ENCODE measurements at regions not wholly inside any gene's neighbourhood (a gene's known extent, or its start where the extent isn't known, plus 50 kb on each side); places are given as distances from the start of the nearest gene placed in this dataset.

GRCh38 chr13:21837288-21837687, 166.4 kb downstream of the FGF9 start:
- no peak for TF ChIP-seq EZH2 (IDR thresholded peaks at IDR 0.05; ENCODE audit: borderline replicate concordance, low read depth, low read length, severe bottlenecking)
- TF ChIP-seq POLR2AphosphoS5 (IDR thresholded peaks at IDR 0.05; ENCODE audit: insufficient read depth, low read depth, low read length) = no peak
- H3K27me3 ChIP-seq (ENCODE audit: control insufficient read depth in 2 of 2, insufficient read depth in 2 of 2, low read length in 2 of 2) = no peaks in the 10 kb centered on the region
- BruUV-seq (replicated peaks) = no TSS peak
- dilution Hi-C loops (cut with MboI; ENCODE audit: extremely low pct_ligation_motif_present, low sequenced_read_pairs) (no loop called here), intact Hi-C loops (cut with micrococcal nuclease) (no loop called here)
- H3K4me2 ChIP-seq (ENCODE audit: insufficient read depth, low read length) = no peak overlapping the region
- no peaks in the 10 kb centered on the region for H3K36me3 ChIP-seq (ENCODE audit: control insufficient read depth in 2 of 2, extremely low read depth in 1 of 2, insufficient read depth in 2 of 2, low read length in 2 of 2)
- DNase-seq (ENCODE audit: low read depth, low spot score) = no peak
- CTCF ChIA-PET = no interaction called here
- FAIRE-seq = no peak
- H3K4me3 ChIP-seq (replicated peaks in 1 of 3; ENCODE audit: insufficient read depth in 1 of 3, low read depth in 1 of 3, low read length in 3 of 3) = no peak overlapping the region
- no peaks in the 10 kb centered on the region for H3K79me2 ChIP-seq (ENCODE audit: control insufficient read depth, insufficient read depth, low read length)
- POLR2A ChIA-PET = no interaction called here
- H3K9ac ChIP-seq (replicated peaks; ENCODE audit: extremely low read depth, insufficient read depth, low read length) = no peak overlapping the region
- H3K4me1 ChIP-seq (ENCODE audit: control insufficient read depth, extremely low read depth, insufficient read depth, low read length) = no peaks in the 10 kb centered on the region
- no peak overlapping the region for H3K27ac ChIP-seq (ENCODE audit: insufficient read depth, low read depth, low read length)
- no peak overlapping the region for H2AFZ ChIP-seq (ENCODE audit: low read depth, low read length)
- no peaks in the 10 kb centered on the region for H4K20me1 ChIP-seq (replicated peaks; ENCODE audit: control insufficient read depth, extremely low read depth, insufficient read depth, low read length)
- H3K9me3 ChIP-seq (replicated peaks; ENCODE audit: control insufficient read depth, insufficient read depth, low read length) = peaks cover 9% of the 10 kb centered on the region
- H3K9me1 ChIP-seq (replicated peaks; ENCODE audit: control insufficient read depth, extremely low read depth, insufficient read depth, low read length) = no peaks in the 10 kb centered on the region

- H3K27me3 ChIP-seq (ENCODE audit: control insufficient read depth in 2 of 2, insufficient read depth in 2 of 2, low read length in 2 of 2) = no peaks in the 10 kb centered on the region
- POLR2A ChIA-PET = no interaction called here
- H3K9ac ChIP-seq (replicated peaks; ENCODE audit: extremely low read depth, insufficient read depth, low read length) = no peak overlapping the region
- H3K4me2 ChIP-seq (ENCODE audit: insufficient read depth, low read length) = no peak overlapping the region
- CTCF ChIA-PET = no interaction called here
- dilution Hi-C loops (cut with MboI; ENCODE audit: extremely low pct_ligation_motif_present, low sequenced_read_pairs) = no loop called here
- FAIRE-seq = no peak
- no peak overlapping the region for H2AFZ ChIP-seq (ENCODE audit: low read depth, low read length)
- intact Hi-C loops (cut with micrococcal nuclease) = no loop called here
- H3K27ac ChIP-seq (ENCODE audit: insufficient read depth, low read depth, low read length) = no peak overlapping the region
- TF ChIP-seq POLR2AphosphoS5 (IDR thresholded peaks at IDR 0.05; ENCODE audit: insufficient read depth, low read depth, low read length) (no peak), GATA2 (IDR thresholded peaks at IDR 0.05; ENCODE audit: insufficient read depth, insufficient read length, low read depth, low read length) (no peak), FOS (IDR thresholded peaks at IDR 0.05; ENCODE audit: borderline replicate concordance, insufficient read depth, low read length) (no peak), MAX (IDR thresholded peaks at IDR 0.05; ENCODE audit: insufficient read depth, insufficient read length) (no peak), POLR2A (IDR thresholded peaks at IDR 0.05; ENCODE audit: low read depth, low read length) (no peak), JUN (IDR thresholded peaks at IDR 0.05; ENCODE audit: borderline replicate concordance, insufficient read depth, insufficient read length, low read depth) (no peak), CTCF (IDR thresholded peaks at IDR 0.05; ENCODE audit: extremely low read depth in 1 of 2, insufficient read depth in 1 of 2, low read depth in 1 of 2, low read length in 2 of 2) (no peak), EZH2 (IDR thresholded peaks at IDR 0.05; ENCODE audit: borderline replicate concordance, low read depth, low read length, severe bottlenecking) (no peak), MYC (IDR thresholded peaks at IDR 0.05; ENCODE audit: low read depth, low read length) (no peak)
- H3K4me1 ChIP-seq (ENCODE audit: control insufficient read depth, extremely low read depth, insufficient read depth, low read length) = no peaks in the 10 kb centered on the region
- BruUV-seq (replicated peaks) = no TSS peak
- H3K4me3 ChIP-seq (replicated peaks in 1 of 3; ENCODE audit: insufficient read depth in 1 of 3, low read depth in 1 of 3, low read length in 3 of 3) = no peak overlapping the region
- H3K9me3 ChIP-seq (replicated peaks; ENCODE audit: control insufficient read depth, insufficient read depth, low read length) = peaks cover 9% of the 10 kb centered on the region
- H4K20me1 ChIP-seq (replicated peaks; ENCODE audit: control insufficient read depth, extremely low read depth, insufficient read depth, low read length) = no peaks in the 10 kb centered on the region
- no peaks in the 10 kb centered on the region for H3K79me2 ChIP-seq (ENCODE audit: control insufficient read depth, insufficient read depth, low read length)
- H3K36me3 ChIP-seq (ENCODE audit: control insufficient read depth in 2 of 2, extremely low read depth in 1 of 2, insufficient read depth in 2 of 2, low read length in 2 of 2) = no peaks in the 10 kb centered on the region
- no peaks in the 10 kb centered on the region for H3K9me1 ChIP-seq (replicated peaks; ENCODE audit: control insufficient read depth, extremely low read depth, insufficient read depth, low read length)
- DNase-seq (ENCODE audit: low read depth, low spot score) = no peak
Measured at GRCh38 chr13:21837841-21838551, 167.1 kb downstream of the FGF9 start.

Data from endothelial cell of umbilical vein (primary cell).